ENCODE measurements at regions not wholly inside any gene's neighbourhood (a gene's known extent, or its start where the extent isn't known, plus 50 kb on each side); places are given as distances from the start of the nearest gene placed in this dataset.

GRCh38 chr2:155332016-155332415, 633.5 kb downstream of the KCNJ3 start:
- Mint-ChIP-seq H3K27me3 (ENCODE audit: unreplicated experiment) (no peaks in the 10 kb centered on the region), H3K27ac (ENCODE audit: unreplicated experiment) (no peak overlapping the region), H3K36me3 (ENCODE audit: low read depth, unreplicated experiment) (no peaks in the 10 kb centered on the region), H3K4me1 (ENCODE audit: unreplicated experiment) (no peaks in the 10 kb centered on the region), H3K9me3 (ENCODE audit: unreplicated experiment) (no peaks in the 10 kb centered on the region), H3K4me3 (ENCODE audit: unreplicated experiment) (no peak overlapping the region)
- no peak for DNase-seq (ENCODE audit: low spot score)
- TF ChIP-seq, protein P1, sequence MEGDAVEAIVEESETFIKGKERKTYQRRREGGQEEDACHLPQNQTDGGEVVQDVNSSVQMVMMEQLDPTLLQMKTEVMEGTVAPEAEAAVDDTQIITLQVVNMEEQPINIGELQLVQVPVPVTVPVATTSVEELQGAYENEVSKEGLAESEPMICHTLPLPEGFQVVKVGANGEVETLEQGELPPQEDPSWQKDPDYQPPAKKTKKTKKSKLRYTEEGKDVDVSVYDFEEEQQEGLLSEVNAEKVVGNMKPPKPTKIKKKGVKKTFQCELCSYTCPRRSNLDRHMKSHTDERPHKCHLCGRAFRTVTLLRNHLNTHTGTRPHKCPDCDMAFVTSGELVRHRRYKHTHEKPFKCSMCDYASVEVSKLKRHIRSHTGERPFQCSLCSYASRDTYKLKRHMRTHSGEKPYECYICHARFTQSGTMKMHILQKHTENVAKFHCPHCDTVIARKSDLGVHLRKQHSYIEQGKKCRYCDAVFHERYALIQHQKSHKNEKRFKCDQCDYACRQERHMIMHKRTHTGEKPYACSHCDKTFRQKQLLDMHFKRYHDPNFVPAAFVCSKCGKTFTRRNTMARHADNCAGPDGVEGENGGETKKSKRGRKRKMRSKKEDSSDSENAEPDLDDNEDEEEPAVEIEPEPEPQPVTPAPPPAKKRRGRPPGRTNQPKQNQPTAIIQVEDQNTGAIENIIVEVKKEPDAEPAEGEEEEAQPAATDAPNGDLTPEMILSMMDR (IDR thresholded peaks at IDR 0.05; ENCODE audit: unreplicated experiment) = no peak

DNA sequence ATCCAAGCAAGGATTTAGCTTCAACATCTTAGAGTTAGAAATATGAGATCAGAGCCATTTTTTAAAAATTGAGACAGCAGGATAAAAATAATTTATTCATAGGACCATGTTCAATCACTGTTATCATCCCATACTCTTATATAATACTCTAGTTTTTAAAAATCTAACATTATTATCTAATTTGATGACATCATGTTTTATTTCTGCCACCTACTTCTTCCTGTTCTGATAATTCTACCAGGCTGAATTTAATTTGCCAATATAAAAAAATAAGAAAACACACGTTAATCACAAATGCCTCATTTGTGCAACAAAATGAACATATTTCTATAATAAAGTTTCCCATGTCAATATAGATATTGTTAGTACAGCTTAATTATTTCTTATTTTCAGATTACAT, 621.7 kb downstream of the KCNJ3 start:
- Mint-ChIP-seq H3K9me3 (ENCODE audit: unreplicated experiment) (no peaks in the 10 kb centered on the region), H3K4me1 (ENCODE audit: unreplicated experiment) (no peaks in the 10 kb centered on the region), H3K4me3 (ENCODE audit: unreplicated experiment) (no peak overlapping the region), H3K36me3 (ENCODE audit: low read depth, unreplicated experiment) (no peaks in the 10 kb centered on the region), H3K27ac (ENCODE audit: unreplicated experiment) (no peak overlapping the region), H3K27me3 (ENCODE audit: unreplicated experiment) (no peaks in the 10 kb centered on the region)
- no peak for DNase-seq (ENCODE audit: low spot score)
- TF ChIP-seq, protein P1 (IDR thresholded peaks at IDR 0.05; ENCODE audit: unreplicated experiment) = no peak

GRCh38 chr2:155318710-155319109, 620.2 kb downstream of the KCNJ3 start:
- Mint-ChIP-seq H3K9me3 (ENCODE audit: unreplicated experiment) (no peaks in the 10 kb centered on the region), H3K36me3 (ENCODE audit: low read depth, unreplicated experiment) (no peaks in the 10 kb centered on the region), H3K4me1 (ENCODE audit: unreplicated experiment) (no peaks in the 10 kb centered on the region), H3K27ac (ENCODE audit: unreplicated experiment) (no peak overlapping the region), H3K4me3 (ENCODE audit: unreplicated experiment) (no peak overlapping the region), H3K27me3 (ENCODE audit: unreplicated experiment) (no peaks in the 10 kb centered on the region)
- TF ChIP-seq, protein P1 (IDR thresholded peaks at IDR 0.05; ENCODE audit: unreplicated experiment) = no peak
- DNase-seq (ENCODE audit: low spot score) = no peak

GRCh38 chr2:155315768-155316167, 617.3 kb downstream of the KCNJ3 start:
- no peak overlapping the region for H3K27ac Mint-ChIP-seq (ENCODE audit: unreplicated experiment)
- no peak for DNase-seq (ENCODE audit: low spot score)
- no peak overlapping the region for H3K4me3 Mint-ChIP-seq (ENCODE audit: unreplicated experiment)
- H3K36me3 Mint-ChIP-seq (ENCODE audit: low read depth, unreplicated experiment) = no peaks in the 10 kb centered on the region
- TF ChIP-seq, protein P1 (IDR thresholded peaks at IDR 0.05; ENCODE audit: unreplicated experiment) = no peak
- no peaks in the 10 kb centered on the region for H3K9me3 Mint-ChIP-seq (ENCODE audit: unreplicated experiment)
- H3K27me3 Mint-ChIP-seq (ENCODE audit: unreplicated experiment) = no peaks in the 10 kb centered on the region
- H3K4me1 Mint-ChIP-seq (ENCODE audit: unreplicated experiment) = no peaks in the 10 kb centered on the region

- DNase-seq (ENCODE audit: low spot score) = no peak
These were observed 612.1 kb downstream of the KCNJ3 start for GRCh38 chr2:155310589-155310988.

More at GRCh38 chr2:155310589-155310988, 612.1 kb downstream of the KCNJ3 start:
- Mint-ChIP-seq H3K27me3 (ENCODE audit: unreplicated experiment) (no peaks in the 10 kb centered on the region), H3K4me1 (ENCODE audit: unreplicated experiment) (no peaks in the 10 kb centered on the region), H3K36me3 (ENCODE audit: low read depth, unreplicated experiment) (no peaks in the 10 kb centered on the region), H3K4me3 (ENCODE audit: unreplicated experiment) (no peak overlapping the region), H3K27ac (ENCODE audit: unreplicated experiment) (no peak overlapping the region), H3K9me3 (ENCODE audit: unreplicated experiment) (no peaks in the 10 kb centered on the region)
- TF ChIP-seq, protein P1 (IDR thresholded peaks at IDR 0.05; ENCODE audit: unreplicated experiment) = peak; percentile 43
